H1 (cell line): ENCODE measurements at regions not wholly inside any gene's neighbourhood (a gene's known extent, or its start where the extent isn't known, plus 50 kb on each side); places are given as distances from the start of the nearest gene placed in this dataset.

Experiments used
- CTCF ChIA-PET: fragments of 300-600 bp; sonication (Branson Sonifier 250); formaldehyde crosslinking; loops from one replicate; lab custom pipeline; 2021; ENCODE audit not compliant: partially characterized antibody; lab: Charles Lee
- POLR2A ChIA-PET: fragments of 300-600 bp; sonication (Branson Sonifier 250); formaldehyde crosslinking; loops from one replicate; lab custom pipeline; 2021; ENCODE audit warnings: inconsistent platforms; ENCODE audit not compliant: partially characterized antibody; lab: Charles Lee
- DNase-seq, 2 experiments: peaks; one replicate each; pipeline versions ENCODE4 v3.0.0 to v3.0.0-alpha.2; 2010 to 2022; ENCODE audit warnings: low spot score in 2 of 2, low read depth in 1 of 2, mixed read lengths in 1 of 2
- FAIRE-seq: peaks from 2 replicates; lab custom pipeline; 2011; peaks lifted over from hg19 to GRCh38; lab: Jason Lieb, UNC
- H2AFZ ChIP-seq: 2 replicates; pipeline ENCODE4 v1.8.1; 2012; ENCODE audit warnings: low read length, inconsistent platforms
- H2AK5ac ChIP-seq: 2 replicates; pipeline ENCODE4 v1.6.1; 2013; ENCODE audit warnings: low read depth, low read length
- H2BK120ac ChIP-seq: replicated peaks from 2 replicates; pipeline ENCODE3; 2013; ENCODE audit warnings: low read depth, low read length, inconsistent platforms
- H2BK12ac ChIP-seq: 2 replicates; pipeline ENCODE4 v1.6.1; 2013; ENCODE audit warnings: low read depth, low read length
- H2BK15ac ChIP-seq: 2 replicates; pipeline ENCODE4 v1.6.1; 2013; ENCODE audit warnings: low read length
- H2BK20ac ChIP-seq: 2 replicates; pipeline ENCODE4 v1.6.1; 2013; ENCODE audit warnings: low read length
- H2BK5ac ChIP-seq: 2 replicates; pipeline ENCODE4 v1.6.1; 2013; ENCODE audit warnings: low read depth, low read length
- H3K14ac ChIP-seq: 2 replicates; pipeline ENCODE4 v1.6.1; 2013; ENCODE audit warnings: inconsistent platforms; ENCODE audit not compliant: insufficient read length
- H3K18ac ChIP-seq: 2 replicates; pipeline ENCODE4 v1.6.1; 2013; ENCODE audit warnings: low read length; ENCODE audit errors: extremely low read depth
- H3K23ac ChIP-seq: 2 replicates; pipeline ENCODE4 v1.6.1; 2013; ENCODE audit warnings: inconsistent platforms; ENCODE audit not compliant: insufficient read length
- H3K23me2 ChIP-seq: 2 replicates; pipeline ENCODE4 v1.6.1; 2013; ENCODE audit warnings: low read depth, low read length
- H3K27ac ChIP-seq: 2 replicates; pipeline ENCODE4 v1.6.1; 2011; ENCODE audit warnings: low read depth, low read length, inconsistent platforms
- H3K27me3 ChIP-seq, 4 experiments: replicated peaks in 1 of 4; 1 replicate in 1 of 4; 2 replicates in 3 of 4; pipeline versions ENCODE4 v1.6.1 to v1.8.1; 2011 to 2013; ENCODE audit warnings: low read length in 3 of 4, mild to moderate bottlenecking in 3 of 4, inconsistent platforms in 2 of 4, mixed read lengths in 2 of 4, moderate library complexity in 1 of 4; ENCODE audit not compliant: control insufficient read depth in 3 of 4, insufficient read depth in 3 of 4; ENCODE audit errors: extremely low read depth in 1 of 4
- H3K36me3 ChIP-seq, 4 experiments: 2 replicates each; pipeline versions ENCODE4 v1.6.1 to v1.8.1; 2011 to 2013; ENCODE audit warnings: mild to moderate bottlenecking in 4 of 4, low read length in 3 of 4, moderate library complexity in 2 of 4, control low read depth in 1 of 4, inconsistent platforms in 1 of 4; ENCODE audit not compliant: insufficient read depth in 4 of 4, control insufficient read depth in 2 of 4
- H3K4ac ChIP-seq: replicated peaks from 2 replicates; pipeline ENCODE3; 2013; ENCODE audit warnings: low read length, low read depth, mixed read lengths, inconsistent platforms; ENCODE audit not compliant: insufficient read length
- H3K4me1 ChIP-seq, 4 experiments: replicated peaks in 1 of 4; 1 replicate in 1 of 4; 2 replicates in 3 of 4; pipeline versions ENCODE4 v1.6.1 to v1.8.1; 2011 to 2013; ENCODE audit warnings: low read length in 3 of 4, inconsistent platforms in 2 of 4, mixed read lengths in 1 of 4; ENCODE audit not compliant: insufficient read depth in 4 of 4, control insufficient read depth in 3 of 4
- H3K4me2 ChIP-seq, 2 experiments: 2 replicates each; pipeline versions ENCODE4 v1.6.1 to v1.8.1; 2011 to 2013; ENCODE audit warnings: low read depth in 2 of 2, low read length in 2 of 2, control low read depth in 1 of 2, inconsistent platforms in 1 of 2, mild to moderate bottlenecking in 1 of 2; ENCODE audit not compliant: insufficient read depth in 1 of 2
- H3K4me3 ChIP-seq, 4 experiments: fragments of 200-600, 300-600 bp in 1 of 4; sonication (generic), shearing (Covaris generic), sonication (Bioruptor Twin) in 1 of 4; 2 replicates each; pipeline versions ENCODE4 v1.5.1 to v1.8.1; 2011 to 2016; ENCODE audit warnings: low read length in 4 of 4, low read depth in 3 of 4, control low read depth in 2 of 4, inconsistent platforms in 2 of 4, mild to moderate bottlenecking in 2 of 4, mixed read lengths in 1 of 4, moderate library complexity in 1 of 4; ENCODE audit not compliant: insufficient read depth in 2 of 4; ENCODE audit errors: extremely low read depth in 1 of 4
- H3K56ac ChIP-seq: replicated peaks from 2 replicates; pipeline ENCODE3; 2013; ENCODE audit warnings: low read depth, mild to moderate bottlenecking, mixed read lengths, low read length, inconsistent platforms; ENCODE audit not compliant: insufficient read length
- H3K79me1 ChIP-seq: 2 replicates; pipeline ENCODE4 v1.6.1; 2013; ENCODE audit warnings: low read depth, low read length, control low read depth
- H3K79me2 ChIP-seq, 2 experiments: 2 replicates each; pipeline versions ENCODE4 v1.6.1 to v1.8.1; 2012 to 2013; ENCODE audit warnings: low read length in 2 of 2, mild to moderate bottlenecking in 2 of 2, inconsistent platforms in 1 of 2; ENCODE audit not compliant: insufficient read depth in 2 of 2, control insufficient read depth in 1 of 2
- H3K9ac ChIP-seq, 4 experiments: replicated peaks in 1 of 4; 1 replicate in 1 of 4; 2 replicates in 3 of 4; pipeline versions ENCODE4 v1.6.1 to v1.8.1; 2011 to 2013; ENCODE audit warnings: low read depth in 3 of 4, low read length in 3 of 4, control low read depth in 2 of 4, mild to moderate bottlenecking in 2 of 4, moderate library complexity in 2 of 4, inconsistent platforms in 1 of 4; ENCODE audit errors: extremely low read depth in 1 of 4
- H3K9me3 ChIP-seq, 2 experiments: 2 replicates each; pipeline versions ENCODE4 v1.6.1 to v1.8.1; 2012 to 2013; ENCODE audit warnings: mild to moderate bottlenecking in 2 of 2, moderate library complexity in 2 of 2, control low read depth in 1 of 2, inconsistent platforms in 1 of 2, low read depth in 1 of 2, low read length in 1 of 2, mixed read lengths in 1 of 2; ENCODE audit not compliant: insufficient read depth in 2 of 2
- H4K20me1 ChIP-seq, 2 experiments: replicated peaks in 1 of 2; 2 replicates each; pipeline versions ENCODE3 to v1.8.1; 2011 to 2013; ENCODE audit warnings: inconsistent platforms in 2 of 2, low read length in 2 of 2, mild to moderate bottlenecking in 1 of 2; ENCODE audit not compliant: insufficient read depth in 2 of 2, control insufficient read depth in 1 of 2
- H4K5ac ChIP-seq: 2 replicates; pipeline ENCODE4 v1.6.1; 2013; ENCODE audit warnings: low read length, low read depth, mixed read lengths, inconsistent platforms; ENCODE audit not compliant: insufficient read length
- H4K8ac ChIP-seq: 2 replicates; pipeline ENCODE4 v1.8.0; 2013; ENCODE audit warnings: mild to moderate bottlenecking, moderate library complexity, low read length, inconsistent platforms; ENCODE audit not compliant: insufficient read depth; ENCODE audit errors: extremely low read depth
- H4K91ac ChIP-seq: replicated peaks from 2 replicates; pipeline ENCODE3; 2013; ENCODE audit warnings: low read length, mixed read lengths, inconsistent platforms; ENCODE audit not compliant: insufficient read length
- BACH1 ChIP-seq: IDR thresholded peaks from 2 replicates; pipeline ENCODE4 v1.6.1; 2012; ENCODE audit warnings: low read length, improper control_type of control experiment
- MAX ChIP-seq: IDR thresholded peaks from 2 replicates; pipeline ENCODE4 v1.6.1; 2012; ENCODE audit warnings: inconsistent platforms
- NANOG ChIP-seq: IDR thresholded peaks from 2 replicates; pipeline ENCODE4 v1.6.1; 2011; ENCODE audit warnings: low read length, low read depth, mild to moderate bottlenecking, inconsistent platforms; ENCODE audit not compliant: insufficient read depth, poor library complexity, severe bottlenecking
- POLR2A ChIP-seq, 2 experiments: IDR thresholded peaks; 1 replicate in 1 of 2; 2 replicates in 1 of 2; pipeline ENCODE4 v1.6.1; 2011; ENCODE audit warnings: low read depth in 2 of 2, low read length in 2 of 2, mild to moderate bottlenecking in 2 of 2; ENCODE audit errors: control extremely low read depth in 1 of 2
- RFX5 ChIP-seq: IDR thresholded peaks from 2 replicates; pipeline ENCODE4 v1.6.1; 2011; ENCODE audit warnings: low read depth, low read length, improper control_type of control experiment, borderline replicate concordance
- RNF2 ChIP-seq: fragments of 200-900, 300-1000 bp; sonication (generic); IDR thresholded peaks from 2 replicates; pipeline ENCODE4 v1.7.1; 2016; ENCODE audit warnings: borderline replicate concordance, low read depth, mild to moderate bottlenecking, antibody characterized with exemption, low read length; ENCODE audit not compliant: poor library complexity, severe bottlenecking; ENCODE audit errors: missing control alignments
- RXRA ChIP-seq: IDR thresholded peaks from 2 replicates; pipeline ENCODE4 v1.6.1; 2011; ENCODE audit warnings: low read depth, mild to moderate bottlenecking, low read length, moderate library complexity; ENCODE audit not compliant: insufficient read depth
- SIRT6 ChIP-seq: IDR thresholded peaks from one replicate; pipeline ENCODE4 v1.7.1; 2012; ENCODE audit warnings: low read length, inconsistent platforms
- SP2 ChIP-seq: IDR thresholded peaks from 2 replicates; pipeline ENCODE4 v1.6.1; 2012; ENCODE audit warnings: mild to moderate bottlenecking, low read length, inconsistent platforms
- SRF ChIP-seq: IDR thresholded peaks from 2 replicates; pipeline ENCODE4 v1.6.1; 2011; ENCODE audit warnings: mild to moderate bottlenecking, low read depth, low read length, moderate library complexity
- TAF1 ChIP-seq: IDR thresholded peaks from 2 replicates; pipeline ENCODE4 v1.6.1; 2011; ENCODE audit warnings: mild to moderate bottlenecking, low read depth, low read length
- TAF7 ChIP-seq: optimal IDR thresholded peaks from 2 replicates; pipeline ENCODE3; 2011; ENCODE audit warnings: low read depth, mild to moderate bottlenecking, inconsistent platforms, low read length, moderate library complexity, borderline replicate concordance
- TBP ChIP-seq: IDR thresholded peaks from 2 replicates; pipeline ENCODE4 v1.6.1; 2011; ENCODE audit warnings: low read depth, low read length, improper control_type of control experiment
- TEAD4 ChIP-seq: IDR thresholded peaks from 2 replicates; pipeline ENCODE4 v1.6.1; 2012; ENCODE audit warnings: low read depth, low read length, inconsistent platforms, mixed read lengths
- WGBS, 2 experiments: shearing (Covaris generic) in 1 of 2; methylation state at CpG; one replicate each; pipeline versions ENCODE4 v1.1.6 to v1.1.7; 2013 to 2015; ENCODE audit warnings: low lambda C conversion rate in 2 of 2, mixed read lengths in 2 of 2, inconsistent platforms in 1 of 2, low coverage in 1 of 2, missing lambda C conversion rate in 1 of 2; ENCODE audit not compliant: insufficient replicate concordance in 2 of 2, insufficient coverage in 1 of 2, insufficient read length in 1 of 2; ENCODE audit errors: extremely low coverage in 1 of 2, missing lambda C conversion rate in 1 of 2; 5-methylcytosine and 5-hydroxymethylcytosine counted together

DNA sequence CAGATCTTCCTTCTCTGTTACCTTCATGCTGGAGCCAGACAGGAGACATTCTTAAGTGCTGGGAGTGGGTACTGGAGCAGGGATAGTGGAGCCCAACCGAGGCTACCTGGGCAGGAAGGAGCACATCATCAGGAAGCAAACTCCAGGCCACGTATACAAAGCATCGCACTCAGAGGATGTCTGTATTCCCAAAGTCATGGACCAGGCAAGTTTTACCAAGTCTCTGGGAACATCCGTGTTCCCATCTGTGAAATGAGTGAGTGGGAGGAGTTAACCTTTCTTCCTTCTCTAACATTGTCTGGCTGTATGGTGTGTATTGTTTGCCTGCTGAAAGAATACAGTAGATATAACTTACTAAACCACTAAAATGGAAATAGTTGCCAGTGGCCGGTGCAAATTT is 175.0 kb upstream of the TMEM45B start:
- H3K4ac ChIP-seq, result no peak overlapping the region
- H3K9me3 ChIP-seq, result no peaks in the 10 kb centered on the region
- H2AK5ac ChIP-seq, result no peak overlapping the region
- no peak overlapping the region for H2BK15ac ChIP-seq
- H3K79me2 ChIP-seq, result no peaks in the 10 kb centered on the region
- H2BK12ac ChIP-seq, result no peak overlapping the region
- DNase-seq, result no peak
- H3K4me1 ChIP-seq, result no peaks in the 10 kb centered on the region
- H3K18ac ChIP-seq, result no peak overlapping the region
- H3K23ac ChIP-seq, result no peak overlapping the region
- FAIRE-seq, result no peak
- no peak overlapping the region for H4K8ac ChIP-seq
- no peak overlapping the region for H3K9ac ChIP-seq
- CTCF ChIA-PET, result no interaction called here
- no peak overlapping the region for H4K5ac ChIP-seq
- H2AFZ ChIP-seq, result no peak overlapping the region
- WGBS, 2 experiments, result 93% methylated on average over 5 of the region's 5 CpGs; no CpG with 5 or more reads in 1 of the 2 experiments
- no peak overlapping the region for H3K4me2 ChIP-seq
- no peaks in the 10 kb centered on the region for H3K79me1 ChIP-seq
- no peak overlapping the region for H3K4me3 ChIP-seq
- H2BK120ac ChIP-seq, result no peak overlapping the region
- no peaks in the 10 kb centered on the region for H3K36me3 ChIP-seq
- no peaks in the 10 kb centered on the region for H3K23me2 ChIP-seq
- H4K20me1 ChIP-seq, result no peaks in the 10 kb centered on the region
- no peaks in the 10 kb centered on the region for H3K27me3 ChIP-seq
- POLR2A ChIA-PET, result no interaction called here
- no peak overlapping the region for H2BK5ac ChIP-seq
- H4K91ac ChIP-seq, result no peak overlapping the region
- no peak overlapping the region for H3K56ac ChIP-seq
- H3K27ac ChIP-seq, result no peak overlapping the region
- no peak overlapping the region for H3K14ac ChIP-seq
- no peak overlapping the region for H2BK20ac ChIP-seq
- no peak for TF ChIP-seq SP2
- no peak for TF ChIP-seq TAF7
- TF ChIP-seq RFX5, result no peak
- TF ChIP-seq RNF2, result no peak
- no peak for TF ChIP-seq POLR2A (IDR thresholded peaks at IDR 0.05; ENCODE audit: control extremely low read depth in 1 of 2, low read depth in 2 of 2, low read length in 2 of 2)
- TF ChIP-seq NANOG, result no peak
- no peak for TF ChIP-seq TBP
- TF ChIP-seq SIRT6, result no peak
- TF ChIP-seq BACH1, result no peak
- no peak for TF ChIP-seq MAX
- no peak for TF ChIP-seq SRF
- TF ChIP-seq TAF1, result no peak
- TF ChIP-seq TEAD4, result no peak
- TF ChIP-seq RXRA, result no peak
